Natural killer cell (primary cell): ENCODE measurements at regions not wholly inside any gene's neighbourhood (a gene's known extent, or its start where the extent isn't known, plus 50 kb on each side); places are given as distances from the start of the nearest gene placed in this dataset.
"Not testable (repeated sequence)": the region's sequence is repeated elsewhere in the genome, so short reads cannot be mapped to it uniquely, and the experiment has no call there.

Experiments
- ATAC-seq, 3 donors: fragments of 150-1000 bp in 2 of 3; fragments of 200-7000 bp in 1 of 3; cut with Tn5 transposase; 1 replicate in 1 of 3; 2 replicates in 2 of 3; pipeline ENCODE4 v1.10.0; 2021; ENCODE audit warnings: mild to moderate bottlenecking in 2 of 3, moderate library complexity in 2 of 3
- DNase-seq, 2 donors: peaks; one replicate each; pipeline versions ENCODE4 v3.0.0 to v3.0.0-alpha.2; 2013 to 2021; ENCODE audit warnings: mixed read lengths in 1 of 2
- H3K27ac ChIP-seq: one replicate; pipeline ENCODE4 v1.5.1; 2013; ENCODE audit warnings: mild to moderate bottlenecking, low read length
- H3K27me3 ChIP-seq: one replicate; pipeline ENCODE4 v1.6.1; 2013; ENCODE audit warnings: low read length; ENCODE audit not compliant: control insufficient read depth, insufficient read depth
- H3K36me3 ChIP-seq: one replicate; pipeline ENCODE4 v1.6.1; 2013; ENCODE audit warnings: low read length; ENCODE audit not compliant: control insufficient read depth, insufficient read depth
- H3K4me1 ChIP-seq: one replicate; pipeline ENCODE4 v1.6.1; 2013; ENCODE audit warnings: low read length; ENCODE audit not compliant: control insufficient read depth, insufficient read depth
- H3K4me3 ChIP-seq: one replicate; pipeline ENCODE4 v1.5.1; 2013; ENCODE audit warnings: low read length
- H3K9me3 ChIP-seq: one replicate; pipeline ENCODE4 v1.6.1; 2013; ENCODE audit warnings: low read length; ENCODE audit not compliant: control insufficient read depth, insufficient read depth
- H3K27ac Mint-ChIP-seq, 2 donors: one replicate each; pipeline ENCODE4 v1.8.0; 2022; ENCODE audit warnings: mild to moderate bottlenecking in 2 of 2, mixed read lengths in 2 of 2, moderate library complexity in 1 of 2
- H3K27me3 Mint-ChIP-seq, 2 donors: one replicate each; pipeline ENCODE4 v1.8.0; 2022; ENCODE audit warnings: low read depth in 2 of 2, mixed read lengths in 2 of 2
- H3K36me3 Mint-ChIP-seq: one replicate; pipeline ENCODE4 v1.8.0; 2022; ENCODE audit warnings: mixed read lengths
- H3K4me1 Mint-ChIP-seq, 2 donors: one replicate each; pipeline ENCODE4 v1.8.0; 2022; ENCODE audit warnings: mixed read lengths in 2 of 2
- H3K4me3 Mint-ChIP-seq: one replicate; pipeline ENCODE4 v1.8.0; 2022; ENCODE audit warnings: mild to moderate bottlenecking, moderate library complexity, mixed read lengths
- H3K9me3 Mint-ChIP-seq, 2 donors: one replicate each; pipeline ENCODE4 v1.8.0; 2022; ENCODE audit warnings: mixed read lengths in 2 of 2
- CTCF ChIP-seq: fragments of 200-600 bp; IDR thresholded peaks from one replicate; pipeline ENCODE4 v1.8.0; 2022; ENCODE audit warnings: antibody characterized with exemption
- WGBS: methylation state at CpG from one replicate; pipeline ENCODE4 v1.1.7; 2013; ENCODE audit warnings: missing lambda C conversion rate; ENCODE audit not compliant: insufficient coverage; 5-methylcytosine and 5-hydroxymethylcytosine counted together
- intact Hi-C: fragments of 100-400 bp; cut with micrococcal nuclease; formaldehyde crosslinking; loops from one replicate; pipeline ENCODE4 v1.14.2; 2022

GRCh38 chr10:6925146-6925545, 345.1 kb upstream of the PRKCQ start:
- peak overlapping the region; percentile 87 for H3K4me3 Mint-ChIP-seq
- no peaks in the 10 kb centered on the region for H3K36me3 ChIP-seq
- DNase-seq (no peak), ATAC-seq (no peak)
- H3K27me3 ChIP-seq: no peaks in the 10 kb centered on the region
- WGBS: 83% methylated on average over 2 of the region's 2 CpGs
- no peak overlapping the region for H3K4me3 ChIP-seq
- no peaks in the 10 kb centered on the region for H3K9me3 ChIP-seq
- H3K27ac Mint-ChIP-seq: peak overlapping the region; percentile 96 to 98
- H3K27me3 Mint-ChIP-seq: no peaks in the 10 kb centered on the region
- H3K4me1 ChIP-seq: peaks cover 46% of the 10 kb centered on the region
- no peaks in the 10 kb centered on the region for H3K36me3 Mint-ChIP-seq
- H3K27ac ChIP-seq: peak overlapping the region; percentile 35
- H3K9me3 Mint-ChIP-seq: no peaks in the 10 kb centered on the region
- H3K4me1 Mint-ChIP-seq: peaks cover 62 to 63% of the 10 kb centered on the region in 2 donors
- intact Hi-C loops: loop anchor here (5.0 kb wide), 2 partner anchors 47 to 332 kb away; no protein-coding TSS in a partner anchor
- TF ChIP-seq CTCF: no peak

- no peak for DNase-seq
- H3K4me1 Mint-ChIP-seq: peaks cover 57 to 58% of the 10 kb centered on the region in 2 donors
- intact Hi-C loops: no loop called here
- H3K4me1 ChIP-seq: peaks cover 46% of the 10 kb centered on the region
- H3K27ac ChIP-seq: no peak overlapping the region
- no peaks in the 10 kb centered on the region for H3K36me3 ChIP-seq
- WGBS: 76% methylated on average over 3 of the region's 4 CpGs
- H3K27me3 Mint-ChIP-seq: no peaks in the 10 kb centered on the region
- H3K27me3 ChIP-seq: no peaks in the 10 kb centered on the region
- no peak overlapping the region for H3K27ac Mint-ChIP-seq
- no peak overlapping the region for H3K4me3 ChIP-seq
- TF ChIP-seq CTCF: no peak
- ATAC-seq: no peak
- H3K9me3 ChIP-seq: no peaks in the 10 kb centered on the region
- no peaks in the 10 kb centered on the region for H3K36me3 Mint-ChIP-seq
- H3K4me3 Mint-ChIP-seq: no peak overlapping the region
- H3K9me3 Mint-ChIP-seq: no peaks in the 10 kb centered on the region
These were observed 344.1 kb upstream of the PRKCQ start for GRCh38 chr10:6924166-6924565.

- H3K27ac Mint-ChIP-seq, H3K36me3 ChIP-seq, H3K27ac ChIP-seq, intact Hi-C loops, ATAC-seq, H3K36me3 Mint-ChIP-seq, H3K27me3 ChIP-seq, H3K4me3 ChIP-seq, H3K4me3 Mint-ChIP-seq, H3K27me3 Mint-ChIP-seq, H3K9me3 Mint-ChIP-seq, DNase-seq, H3K9me3 ChIP-seq: not testable (repeated sequence)
- peaks cover 37 to 38% of the 10 kb centered on the region in 2 donors for H3K4me1 Mint-ChIP-seq
- peaks cover 19% of the 10 kb centered on the region for H3K4me1 ChIP-seq
- 90% methylated on average over 16 of the region's 16 CpGs for WGBS
These were observed 340.9 kb upstream of the PRKCQ start for GRCh38 chr10:6921026-6921425.

- no peaks in the 10 kb centered on the region for H3K36me3 ChIP-seq
- Mint-ChIP-seq H3K36me3 (no peaks in the 10 kb centered on the region), H3K27me3 (no peaks in the 10 kb centered on the region), H3K4me3 (peak overlapping the region; percentile 75), H3K27ac (peak overlapping the region; percentile 29 to 50), H3K4me1 (peaks cover 30 to 31% of the 10 kb centered on the region in 2 donors), H3K9me3 (no peaks in the 10 kb centered on the region)
- H3K4me1 ChIP-seq: peaks cover 14% of the 10 kb centered on the region
- DNase-seq (peak; percentile 64 to 88), ATAC-seq (peak; percentile 95 to 100 (median 98))
- no peaks in the 10 kb centered on the region for H3K9me3 ChIP-seq
- H3K4me3 ChIP-seq: no peak overlapping the region
- intact Hi-C loops: loop anchor here (1.0 kb wide), 2 partner anchors 9 to 497 kb away; no protein-coding TSS in a partner anchor
- TF ChIP-seq CTCF: peak; percentile 82
- H3K27ac ChIP-seq: no peak overlapping the region
- H3K27me3 ChIP-seq: no peaks in the 10 kb centered on the region
- whole genome bisulfite sequencing: 35% methylated on average over 23 of the region's 26 CpGs
These were observed 340.3 kb upstream of the PRKCQ start for GRCh38 chr10:6920072-6921019.
